Pancreas (tissue), 10 donors: ENCODE measurements at regions not wholly inside any gene's neighbourhood (a gene's known extent, or its start where the extent isn't known, plus 50 kb on each side); places are given as distances from the start of the nearest gene placed in this dataset.

Experiments used
- ATAC-seq, 4 donors: fragments of 200-7000 bp; cut with Tn5 transposase; one replicate each; pipeline versions ENCODE4 v1.8.0 to v1.9.1; 2020; ENCODE audit warnings: mild to moderate bottlenecking in 4 of 4, moderate library complexity in 4 of 4
- DNase-seq, 6 donors: peaks; one replicate each; pipeline ENCODE4 v3.0.0-alpha.2; 2020
- FAIRE-seq: peaks from 2 replicates; lab custom pipeline; 2012; peaks lifted over from hg19 to GRCh38; lab: Jason Lieb, UNC
- H3K27ac ChIP-seq, 4 donors: fragments of 200-600 bp; sonication (generic); 1 replicate in 3 of 4; 2 replicates in 1 of 4; pipeline versions ENCODE4 v1.5.0 to v1.8.0; 2020
- H3K27me3 ChIP-seq, 4 donors: fragments of 200-600 bp; one replicate each; pipeline ENCODE4 v1.8.0; 2021
- H3K36me3 ChIP-seq, 3 donors: fragments of 200-600 bp; sonication (generic) in 1 of 3; one replicate each; pipeline versions ENCODE4 v1.5.0 to v1.8.0; 2020 to 2021
- H3K4me1 ChIP-seq, 3 donors: fragments of 200-600 bp; one replicate each; pipeline ENCODE4 v1.8.0; 2021
- H3K4me3 ChIP-seq, 4 donors: fragments of 200-600 bp; sonication (generic) in 2 of 4; one replicate each; pipeline versions ENCODE4 v1.5.0 to v1.8.0; 2020 to 2021
- H3K9me3 ChIP-seq, 4 donors: fragments of 200-600 bp; one replicate each; pipeline ENCODE4 v1.8.0; 2021
- CTCF ChIP-seq, 4 donors: fragments of 200-600 bp; sonication (generic) in 3 of 4; IDR thresholded peaks; one replicate each; pipeline versions ENCODE4 v1.5.0 to v1.8.0; 2021; ENCODE audit warnings: antibody characterized with exemption in 4 of 4
- WGBS, 2 donors: extraction: QIAGEN DNeasy Blood & Tissue Kit; methylation state at CpG; one replicate each; pipeline ENCODE4 v1.1.7; 2013; 5-methylcytosine and 5-hydroxymethylcytosine counted together
- intact Hi-C, 3 donors: fragments of 100-400 bp; cut with DNase I; formaldehyde crosslinking; loops; one replicate each; pipeline versions ENCODE4 v1.11.1 to v1.14.2; 2022
- donor health status: healthy with polysubstance abuse.
- donor health status: DM: no; HTN: no; CAD: no; lungs with moderate emphysema.
- donor health status: DM: no; HTN: no; CAD: no.
- donor health status: control.
- donor health status: control.
- donor health status: Bipolar disorder and iron deficiency.
- donor health status: DM: yes; HTN: yes; CAD: no.
- donor health status: DM: no; HTN: no; CAD: no.
- donor health status: DM: no; HTN: no; CAD: no.
- donor health status: DM: yes; HTN: yes; CAD: no.

- no peak overlapping the region for H3K27ac ChIP-seq
- H3K4me1 ChIP-seq, result no peaks in the 10 kb centered on the region
- H3K36me3 ChIP-seq, result no peaks in the 10 kb centered on the region
- no peaks in the 10 kb centered on the region for H3K27me3 ChIP-seq
- ATAC-seq (no peak), FAIRE-seq (no peak), DNase-seq (no peak)
- TF ChIP-seq CTCF (IDR thresholded peaks at IDR 0.05), result no peak
- no peaks in the 10 kb centered on the region for H3K9me3 ChIP-seq
- 48 to 58% methylated on average over 7 of the region's 7 CpGs for WGBS, 2 donors
- no peak overlapping the region for H3K4me3 ChIP-seq
- intact Hi-C loops, result no loop called here
These were observed 97.0 kb upstream of the SALL3 start for GRCh38 chr18:78882585-78882984.

DNA sequence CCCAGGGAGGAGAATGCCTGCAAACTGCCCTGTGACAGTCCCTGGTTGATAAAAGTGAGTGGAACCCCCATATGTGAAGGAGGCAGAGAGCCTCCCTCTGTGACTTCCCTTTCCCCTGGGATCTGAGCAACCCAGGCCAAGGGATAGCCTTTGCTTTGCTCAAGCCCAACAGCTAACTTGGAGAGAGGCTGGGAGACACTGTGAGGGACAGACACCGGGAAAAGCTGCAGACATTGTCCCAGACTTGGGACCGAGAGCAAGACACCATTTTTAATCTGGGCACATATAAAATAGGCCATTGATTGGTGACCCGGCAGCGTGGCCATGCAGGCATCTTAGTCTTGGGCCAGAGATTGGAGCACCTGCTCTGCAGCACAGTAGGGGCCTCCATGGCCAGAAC is 96.1 kb upstream of the SALL3 start:
- no peak overlapping the region for H3K27ac ChIP-seq
- H3K36me3 ChIP-seq, result no peaks in the 10 kb centered on the region
- H3K9me3 ChIP-seq, result no peaks in the 10 kb centered on the region
- intact Hi-C loops, result no loop called here
- TF ChIP-seq CTCF (IDR thresholded peaks at IDR 0.05), result no peak
- no peaks in the 10 kb centered on the region for H3K27me3 ChIP-seq
- H3K4me1 ChIP-seq, result no peaks in the 10 kb centered on the region
- WGBS, 2 donors, result 66 to 91% methylated on average over 4 of the region's 4 CpGs
- FAIRE-seq (no peak), ATAC-seq (no peak), DNase-seq (no peak)
- no peak overlapping the region for H3K4me3 ChIP-seq

- TF ChIP-seq CTCF (IDR thresholded peaks at IDR 0.05), result no peak
These were observed 95.1 kb upstream of the SALL3 start for GRCh38 chr18:78884502-78884901.

GRCh38 chr18:78889250-78889649 is 90.4 kb upstream of the SALL3 start:
- TF ChIP-seq CTCF (IDR thresholded peaks at IDR 0.05), result no peak
- Histone ChIP-seq H3K36me3 (no peaks in the 10 kb centered on the region), H3K9me3 (no peaks in the 10 kb centered on the region), H3K4me3 (no peak overlapping the region), H3K4me1 (no peaks in the 10 kb centered on the region), H3K27ac (no peak overlapping the region), H3K27me3 (no peaks in the 10 kb centered on the region)
- FAIRE-seq (no peak), ATAC-seq (no peak), DNase-seq (no peak)
- intact Hi-C loops, result no loop called here
- WGBS, 2 donors, result 41 to 60% methylated on average over 1 of the region's 1 CpG

More at GRCh38 chr18:78884502-78884901, 95.1 kb upstream of the SALL3 start:
- Histone ChIP-seq H3K4me1 (no peaks in the 10 kb centered on the region), H3K4me3 (no peak overlapping the region), H3K9me3 (no peaks in the 10 kb centered on the region), H3K36me3 (no peaks in the 10 kb centered on the region), H3K27ac (no peak overlapping the region), H3K27me3 (no peaks in the 10 kb centered on the region)
- 34 to 96% methylated on average over 1 of the region's 1 CpG for WGBS, 2 donors
- intact Hi-C loops, result no loop called here
- FAIRE-seq (no peak), ATAC-seq (no peak), DNase-seq (no peak)

- ATAC-seq, result no peak
These were observed 89.2 kb upstream of the SALL3 start for GRCh38 chr18:78890388-78890787.

More at GRCh38 chr18:78890388-78890787, 89.2 kb upstream of the SALL3 start:
- Histone ChIP-seq H3K27ac (no peak overlapping the region), H3K4me3 (no peak overlapping the region), H3K36me3 (no peaks in the 10 kb centered on the region), H3K9me3 (no peaks in the 10 kb centered on the region), H3K4me1 (no peaks in the 10 kb centered on the region), H3K27me3 (no peaks in the 10 kb centered on the region)
- 75 to 80% methylated on average over 3 of the region's 3 CpGs for WGBS, 2 donors
- intact Hi-C loops, result no loop called here
- no peak for DNase-seq
- TF ChIP-seq CTCF (IDR thresholded peaks at IDR 0.05), result no peak
- FAIRE-seq, result no peak
